ENCODE measurements at regions not wholly inside any gene's neighbourhood (a gene's known extent, or its start where the extent isn't known, plus 50 kb on each side); places are given as distances from the start of the nearest gene placed in this dataset.
"Not testable (repeated sequence)": the region's sequence is repeated elsewhere in the genome, so short reads cannot be mapped to it uniquely, and the experiment has no call there.

GRCh38 chr20:36082315-36082915 lies 72.1 kb upstream of the EPB41L1 start:
- DNase-seq (ENCODE audit: low spot score) = no peak

GRCh38 chr20:36083200-36083599 lies 71.3 kb upstream of the EPB41L1 start:
- DNase-seq (ENCODE audit: low spot score) = not testable (repeated sequence)

GRCh38 chr20:36084356-36084755 lies 70.2 kb upstream of the EPB41L1 start:
- no peak for DNase-seq (ENCODE audit: low spot score)

GRCh38 chr20:36084897-36085613 lies 69.5 kb upstream of the EPB41L1 start:
- no peak for DNase-seq (ENCODE audit: low spot score)

GRCh38 chr20:36085686-36086267 lies 68.8 kb upstream of the EPB41L1 start:
- peak; percentile 56 for DNase-seq (ENCODE audit: low spot score)

- no peak for DNase-seq (ENCODE audit: low spot score)
Measured at GRCh38 chr20:36086767-36087166, 67.8 kb upstream of the EPB41L1 start.

GRCh38 chr20:36090223-36090622 lies 64.3 kb upstream of the EPB41L1 start:
- DNase-seq (ENCODE audit: low spot score) = no peak

- no peak for DNase-seq (ENCODE audit: low spot score)
Measured at GRCh38 chr20:36091561-36092397, 62.8 kb upstream of the EPB41L1 start.

GRCh38 chr20:36092398-36093024 lies 62.0 kb upstream of the EPB41L1 start:
- DNase-seq (ENCODE audit: low spot score) = peak; percentile 70

- DNase-seq (ENCODE audit: low spot score) = peak; percentile 41
Measured at GRCh38 chr20:36093025-36093803, 61.3 kb upstream of the EPB41L1 start.

GRCh38 chr20:36093804-36094145 lies 60.8 kb upstream of the EPB41L1 start:
- no peak for DNase-seq (ENCODE audit: low spot score)

- DNase-seq (ENCODE audit: low spot score) = no peak
Measured at GRCh38 chr20:36094497-36094896, 60.0 kb upstream of the EPB41L1 start.

- no peak for DNase-seq (ENCODE audit: low spot score)
Measured at GRCh38 chr20:36096435-36096834, 58.1 kb upstream of the EPB41L1 start.

GRCh38 chr20:36097337-36098151 lies 57.0 kb upstream of the EPB41L1 start:
- no peak for DNase-seq (ENCODE audit: low spot score)

- DNase-seq (ENCODE audit: low spot score) = no peak
Measured at GRCh38 chr20:36098364-36098763, 56.2 kb upstream of the EPB41L1 start.

- DNase-seq (ENCODE audit: low spot score) = no peak
Measured at GRCh38 chr20:36099106-36099505, 55.4 kb upstream of the EPB41L1 start.

- DNase-seq (ENCODE audit: low spot score) = no peak
Measured at GRCh38 chr20:36101192-36101591, 53.3 kb upstream of the EPB41L1 start.

- no peak for DNase-seq (ENCODE audit: low spot score)
Measured at GRCh38 chr20:36102306-36102705, 52.2 kb upstream of the EPB41L1 start.

- peak; percentile 44 for DNase-seq (ENCODE audit: low spot score)
Measured at GRCh38 chr20:36102809-36103596, 51.5 kb upstream of the EPB41L1 start.

- no peak for DNase-seq (ENCODE audit: low spot score)
Measured at GRCh38 chr20:36104244-36104643, 50.3 kb upstream of the EPB41L1 start.
